ENCODE measurements at regions not wholly inside any gene's neighbourhood (a gene's known extent, or its start where the extent isn't known, plus 50 kb on each side); places are given as distances from the start of the nearest gene placed in this dataset.
A peak's percentile ranks its signal among the peaks of the same experiment; 100 is the strongest.

GRCh38 chr9:134240361-134240760 is 76.0 kb upstream of the RNU6ATAC start:
- H3K27ac ChIP-seq: no peak overlapping the region
- DNase-seq (no peak), ATAC-seq (ENCODE audit: low FRiP score in 2 of 2) (no peak)
- H3K4me1 ChIP-seq: peaks cover 0 to 10% (median 4%) of the 10 kb centered on the region in 4 donors
- 56 to 80% methylated on average over 2 to 11 of the region's 11 CpGs for WGBS, 2 donors
- H3K9me3 ChIP-seq: no peaks in the 10 kb centered on the region
- no peaks in the 10 kb centered on the region for H3K36me3 ChIP-seq
- H3K27me3 ChIP-seq: peaks cover 0 to 5% (median 0%) of the 10 kb centered on the region in 4 donors
- TF ChIP-seq POLR2A (IDR thresholded peaks at IDR 0.05): no peak
- TF ChIP-seq POLR2AphosphoS5 (IDR thresholded peaks at IDR 0.05): no peak
- no peak for TF ChIP-seq CTCF (IDR thresholded peaks at IDR 0.05)
- TF ChIP-seq EP300 (IDR thresholded peaks at IDR 0.05): no peak
- no peak overlapping the region for H3K4me3 ChIP-seq

GRCh38 chr9:134242706-134243105 is 78.3 kb upstream of the RNU6ATAC start:
- 47 to 75% methylated on average over 3 to 19 of the region's 19 CpGs for WGBS, 2 donors
- Histone ChIP-seq H3K36me3 (no peaks in the 10 kb centered on the region), H3K27me3 (no peaks in the 10 kb centered on the region), H3K4me1 (peaks cover 0 to 3% (median 0%) of the 10 kb centered on the region in 4 donors), H3K9me3 (peaks cover 0 to under 1% (median 0%) of the 10 kb centered on the region in 4 donors), H3K4me3 (no peak overlapping the region), H3K27ac (no peak overlapping the region)
- no peak for TF ChIP-seq EP300 (IDR thresholded peaks at IDR 0.05)
- TF ChIP-seq POLR2A (IDR thresholded peaks at IDR 0.05): no peak
- no peak for TF ChIP-seq CTCF (IDR thresholded peaks at IDR 0.05)
- no peak for TF ChIP-seq POLR2AphosphoS5 (IDR thresholded peaks at IDR 0.05)
- peak in 1 of 2 donors; percentile 48 for DNase-seq
- no peak for ATAC-seq (ENCODE audit: low FRiP score in 2 of 2)

- H3K4me3 ChIP-seq: no peak overlapping the region
- H3K9me3 ChIP-seq: peaks cover 4 to 10% (median 7%) of the 10 kb centered on the region in 4 donors
- WGBS, 2 donors: 44 to 46% methylated on average over 14 of the region's 14 CpGs
- no peak for TF ChIP-seq POLR2AphosphoS5 (IDR thresholded peaks at IDR 0.05)
- TF ChIP-seq CTCF (IDR thresholded peaks at IDR 0.05): no peak
- no peak for TF ChIP-seq POLR2A (IDR thresholded peaks at IDR 0.05)
- no peak for TF ChIP-seq EP300 (IDR thresholded peaks at IDR 0.05)
- peak; percentile 5 to 84 for ATAC-seq (ENCODE audit: low FRiP score in 2 of 2)
- H3K4me1 ChIP-seq: peaks cover 0 to 3% (median 0%) of the 10 kb centered on the region in 4 donors
- no peaks in the 10 kb centered on the region for H3K27me3 ChIP-seq
- no peaks in the 10 kb centered on the region for H3K36me3 ChIP-seq
- peak in 1 of 2 donors; percentile 78 for DNase-seq
- no peak overlapping the region for H3K27ac ChIP-seq
Measured at GRCh38 chr9:134243778-134244467, 79.6 kb upstream of the RNU6ATAC start.

GRCh38 chr9:134245179-134245578 is 80.8 kb upstream of the RNU6ATAC start:
- ATAC-seq (ENCODE audit: low FRiP score in 2 of 2) (no peak), DNase-seq (no peak)
- Histone ChIP-seq H3K4me3 (no peak overlapping the region), H3K4me1 (peaks cover 0 to 3% (median 0%) of the 10 kb centered on the region in 4 donors), H3K9me3 (peaks cover 4 to 11% (median 7%) of the 10 kb centered on the region in 4 donors), H3K27me3 (no peaks in the 10 kb centered on the region), H3K36me3 (no peaks in the 10 kb centered on the region), H3K27ac (no peak overlapping the region)
- 86% methylated on average over 11 of the region's 11 CpGs for WGBS, 2 donors
- TF ChIP-seq CTCF (IDR thresholded peaks at IDR 0.05) (no peak), POLR2A (IDR thresholded peaks at IDR 0.05) (no peak), EP300 (IDR thresholded peaks at IDR 0.05) (no peak), POLR2AphosphoS5 (IDR thresholded peaks at IDR 0.05) (no peak)
